WTC11 (cell line): ENCODE measurements at regions not wholly inside any gene's neighbourhood (a gene's known extent, or its start where the extent isn't known, plus 50 kb on each side); places are given as distances from the start of the nearest gene placed in this dataset.

Source experiments
- ATAC-seq: fragments of 200-7000 bp; cut with Tn5 transposase; 2 replicates; pipeline ENCODE4 v1.10.0; 2021; ENCODE audit warnings: mild to moderate bottlenecking, moderate library complexity
- CTCF ChIA-PET: fragments of 300-600 bp; sonication (Branson Sonifier 250); formaldehyde crosslinking; loops from one replicate; lab custom pipeline; 2021; ENCODE audit warnings: antibody characterized with exemption; lab: Charles Lee
- POLR2A ChIA-PET: fragments of 350-600 bp; sonication (Branson Sonifier 250); formaldehyde crosslinking; loops from one replicate; lab custom pipeline; 2021; ENCODE audit warnings: antibody characterized with exemption; lab: Charles Lee
- DNase-seq: peaks from one replicate; pipeline ENCODE4 v3.0.0; 2021; ENCODE audit warnings: low spot score
- H3K27ac Mint-ChIP-seq: 2 replicates; pipeline ENCODE4 v1.8.0; 2021; ENCODE audit warnings: mixed read lengths
- H3K27me3 Mint-ChIP-seq: 2 replicates; pipeline ENCODE4 v1.8.0; 2021; ENCODE audit warnings: low read depth, mild to moderate bottlenecking, moderate library complexity, mixed read lengths
- H3K36me3 Mint-ChIP-seq: 2 replicates; pipeline ENCODE4 v1.8.0; 2021; ENCODE audit warnings: mixed read lengths
- H3K4me1 Mint-ChIP-seq: 2 replicates; pipeline ENCODE4 v1.8.0; 2022; ENCODE audit warnings: mixed read lengths
- H3K4me3 Mint-ChIP-seq: 2 replicates; pipeline ENCODE4 v1.8.0; 2021; ENCODE audit warnings: mild to moderate bottlenecking, moderate library complexity, mixed read lengths
- H3K9me3 Mint-ChIP-seq: 2 replicates; pipeline ENCODE4 v1.8.0; 2021; ENCODE audit warnings: mixed read lengths
- GTF2I ChIP-seq: fragments of 250-450 bp; sonication (Bioruptor Pico); conservative IDR thresholded peaks from 2 replicates; pipeline ENCODE4 v1.4.0; 2021; ENCODE audit warnings: mild to moderate bottlenecking
- HMGA2 ChIP-seq: fragments of 250-450 bp; sonication (Bioruptor Pico); IDR thresholded peaks from 2 replicates; pipeline ENCODE4 v1.4.0; 2021; ENCODE audit warnings: mild to moderate bottlenecking, moderate library complexity
- JUN ChIP-seq: sonication (generic); formaldehyde crosslinking; IDR thresholded peaks from 2 replicates; pipeline ENCODE4 v1.8.0; 2023; ENCODE audit warnings: mild to moderate bottlenecking, missing genetic modification reagents
- MYBL2 ChIP-seq: sonication (generic); formaldehyde crosslinking; IDR thresholded peaks from 2 replicates; pipeline ENCODE4 v1.8.1; 2023; ENCODE audit warnings: mild to moderate bottlenecking, moderate library complexity, missing genetic modification reagents
- NFYB ChIP-seq: sonication (generic); formaldehyde crosslinking; conservative IDR thresholded peaks from 2 replicates; pipeline ENCODE4 v1.8.0; 2022; ENCODE audit warnings: low read depth, missing genetic modification reagents
- NR1H2 ChIP-seq: sonication (generic); formaldehyde crosslinking; IDR thresholded peaks from 2 replicates; pipeline ENCODE4 v1.9.0; 2021; ENCODE audit warnings: mild to moderate bottlenecking, moderate library complexity, missing genetic modification reagents
- NR2C2 ChIP-seq: sonication (generic); formaldehyde crosslinking; IDR thresholded peaks from 2 replicates; pipeline ENCODE4 v1.8.0; 2022; ENCODE audit warnings: mild to moderate bottlenecking, missing genetic modification reagents
- PRRX2 ChIP-seq: fragments of 250-450 bp; sonication (Bioruptor Pico); IDR thresholded peaks from 2 replicates; pipeline ENCODE4 v1.8.0; 2021; ENCODE audit warnings: mild to moderate bottlenecking
- SMAD3 ChIP-seq: sonication (generic); formaldehyde crosslinking; IDR thresholded peaks from 2 replicates; pipeline ENCODE4 v1.8.0; 2022; ENCODE audit warnings: missing genetic modification reagents, mild to moderate bottlenecking, borderline replicate concordance
- SMAD4 ChIP-seq: sonication (generic); formaldehyde crosslinking; IDR thresholded peaks from 2 replicates; pipeline ENCODE4 v1.8.0; 2022; ENCODE audit warnings: mild to moderate bottlenecking, missing genetic modification reagents
- SP1 ChIP-seq: sonication (generic); formaldehyde crosslinking; conservative IDR thresholded peaks from 2 replicates; pipeline ENCODE4 v1.8.1; 2022; ENCODE audit warnings: missing genetic modification reagents
- ZNF396 ChIP-seq: fragments of 250-450 bp; sonication (Bioruptor Pico); IDR thresholded peaks from 2 replicates; pipeline ENCODE4 v1.8.0; 2021; ENCODE audit warnings: mild to moderate bottlenecking, moderate library complexity, borderline replicate concordance
- ZNF416 ChIP-seq: fragments of 250-450 bp; sonication (Bioruptor Pico); IDR thresholded peaks from 2 replicates; pipeline ENCODE4 v1.9.0; 2021; ENCODE audit warnings: mild to moderate bottlenecking, inconsistent platforms
- ZNF423 ChIP-seq: fragments of 250-450 bp; sonication (Bioruptor Pico); IDR thresholded peaks from 2 replicates; pipeline ENCODE4 v2.1.2; 2022; ENCODE audit warnings: mild to moderate bottlenecking, moderate library complexity
- ZNF671 ChIP-seq: fragments of 250-450 bp; sonication (Bioruptor Pico); IDR thresholded peaks from 2 replicates; pipeline ENCODE4 v1.8.0; 2021; ENCODE audit warnings: mild to moderate bottlenecking
- TF ChIP-seq, protein P1 (sequence below): sonication (generic); formaldehyde crosslinking; IDR thresholded peaks from 2 replicates; pipeline ENCODE4 v1.8.0; 2023; ENCODE audit warnings: mild to moderate bottlenecking, missing genetic modification reagents
- TF ChIP-seq, protein P2 (sequence below): fragments of 200-600 bp; IDR thresholded peaks from 2 replicates; pipeline ENCODE4 v1.8.0; 2022; ENCODE audit warnings: antibody characterized with exemption
- TF ChIP-seq, protein P3 (sequence below): fragments of 250-450 bp; sonication (Bioruptor Pico); conservative IDR thresholded peaks from 2 replicates; pipeline ENCODE4 v1.9.0; 2021; ENCODE audit warnings: mild to moderate bottlenecking
- TF ChIP-seq, protein P4 (sequence below): fragments of 250-450 bp; sonication (Bioruptor Pico); IDR thresholded peaks from 2 replicates; pipeline ENCODE4 v1.9.0; 2021; ENCODE audit warnings: mild to moderate bottlenecking
- TF ChIP-seq, protein P5 (sequence below): fragments of 250-450 bp; sonication (Bioruptor Pico); IDR thresholded peaks from 2 replicates; pipeline ENCODE4 v2.1.2; 2022; ENCODE audit warnings: mild to moderate bottlenecking, moderate library complexity

DNA sequence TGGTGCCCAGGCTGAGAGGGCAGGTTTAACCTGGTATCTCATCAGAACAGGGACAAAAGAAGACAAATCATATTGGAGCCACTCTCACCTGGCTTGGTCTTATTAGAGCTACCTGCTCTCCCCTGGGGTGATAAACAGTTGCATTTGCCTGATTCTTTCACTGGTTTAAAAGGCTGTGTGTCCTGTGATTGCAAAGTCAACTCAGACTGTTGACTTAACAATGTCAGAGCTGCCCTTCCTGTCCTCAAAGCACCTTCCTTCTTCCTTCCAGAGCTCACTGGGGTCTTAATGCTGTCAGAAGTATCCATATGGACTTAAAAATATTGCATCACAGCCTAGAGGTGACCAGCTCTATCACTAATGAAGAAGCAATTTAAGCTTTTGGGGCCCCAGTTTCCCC, 50.5 kb upstream of the MINAR1 start:
- no peak for ATAC-seq
- Mint-ChIP-seq H3K4me3 (no peak overlapping the region), H3K27me3 (no peaks in the 10 kb centered on the region), H3K27ac (no peak overlapping the region), H3K36me3 (peaks cover 9% of the 10 kb centered on the region), H3K4me1 (no peaks in the 10 kb centered on the region; the same call in 1 of the 2 replicates), H3K9me3 (peaks cover 20% of the 10 kb centered on the region)
- TF ChIP-seq SMAD3 (CRISPR knock-in tag) (no peak), NR2C2 (CRISPR knock-in tag) (no peak), HMGA2 (CRISPR knock-in tag) (no peak), SP1 (no peak), PRRX2 (no peak), MYBL2 (CRISPR knock-in tag) (no peak), ZNF423 (CRISPR knock-in tag) (no peak), GTF2I (CRISPR knock-in tag) (no peak), NFYB (CRISPR knock-in tag) (no peak), ZNF416 (CRISPR knock-in tag) (no peak), SMAD4 (CRISPR knock-in tag) (no peak), NR1H2 (no peak), ZNF396 (CRISPR knock-in tag) (no peak), ZNF671 (no peak), JUN (no peak)
- TF ChIP-seq, protein P1, sequence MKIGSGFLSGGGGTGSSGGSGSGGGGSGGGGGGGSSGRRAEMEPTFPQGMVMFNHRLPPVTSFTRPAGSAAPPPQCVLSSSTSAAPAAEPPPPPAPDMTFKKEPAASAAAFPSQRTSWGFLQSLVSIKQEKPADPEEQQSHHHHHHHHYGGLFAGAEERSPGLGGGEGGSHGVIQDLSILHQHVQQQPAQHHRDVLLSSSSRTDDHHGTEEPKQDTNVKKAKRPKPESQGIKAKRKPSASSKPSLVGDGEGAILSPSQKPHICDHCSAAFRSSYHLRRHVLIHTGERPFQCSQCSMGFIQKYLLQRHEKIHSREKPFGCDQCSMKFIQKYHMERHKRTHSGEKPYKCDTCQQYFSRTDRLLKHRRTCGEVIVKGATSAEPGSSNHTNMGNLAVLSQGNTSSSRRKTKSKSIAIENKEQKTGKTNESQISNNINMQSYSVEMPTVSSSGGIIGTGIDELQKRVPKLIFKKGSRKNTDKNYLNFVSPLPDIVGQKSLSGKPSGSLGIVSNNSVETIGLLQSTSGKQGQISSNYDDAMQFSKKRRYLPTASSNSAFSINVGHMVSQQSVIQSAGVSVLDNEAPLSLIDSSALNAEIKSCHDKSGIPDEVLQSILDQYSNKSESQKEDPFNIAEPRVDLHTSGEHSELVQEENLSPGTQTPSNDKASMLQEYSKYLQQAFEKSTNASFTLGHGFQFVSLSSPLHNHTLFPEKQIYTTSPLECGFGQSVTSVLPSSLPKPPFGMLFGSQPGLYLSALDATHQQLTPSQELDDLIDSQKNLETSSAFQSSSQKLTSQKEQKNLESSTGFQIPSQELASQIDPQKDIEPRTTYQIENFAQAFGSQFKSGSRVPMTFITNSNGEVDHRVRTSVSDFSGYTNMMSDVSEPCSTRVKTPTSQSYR (CRISPR knock-in tag) = no peak
- TF ChIP-seq, protein P2, sequence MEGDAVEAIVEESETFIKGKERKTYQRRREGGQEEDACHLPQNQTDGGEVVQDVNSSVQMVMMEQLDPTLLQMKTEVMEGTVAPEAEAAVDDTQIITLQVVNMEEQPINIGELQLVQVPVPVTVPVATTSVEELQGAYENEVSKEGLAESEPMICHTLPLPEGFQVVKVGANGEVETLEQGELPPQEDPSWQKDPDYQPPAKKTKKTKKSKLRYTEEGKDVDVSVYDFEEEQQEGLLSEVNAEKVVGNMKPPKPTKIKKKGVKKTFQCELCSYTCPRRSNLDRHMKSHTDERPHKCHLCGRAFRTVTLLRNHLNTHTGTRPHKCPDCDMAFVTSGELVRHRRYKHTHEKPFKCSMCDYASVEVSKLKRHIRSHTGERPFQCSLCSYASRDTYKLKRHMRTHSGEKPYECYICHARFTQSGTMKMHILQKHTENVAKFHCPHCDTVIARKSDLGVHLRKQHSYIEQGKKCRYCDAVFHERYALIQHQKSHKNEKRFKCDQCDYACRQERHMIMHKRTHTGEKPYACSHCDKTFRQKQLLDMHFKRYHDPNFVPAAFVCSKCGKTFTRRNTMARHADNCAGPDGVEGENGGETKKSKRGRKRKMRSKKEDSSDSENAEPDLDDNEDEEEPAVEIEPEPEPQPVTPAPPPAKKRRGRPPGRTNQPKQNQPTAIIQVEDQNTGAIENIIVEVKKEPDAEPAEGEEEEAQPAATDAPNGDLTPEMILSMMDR = no peak
- TF ChIP-seq, protein P3, sequence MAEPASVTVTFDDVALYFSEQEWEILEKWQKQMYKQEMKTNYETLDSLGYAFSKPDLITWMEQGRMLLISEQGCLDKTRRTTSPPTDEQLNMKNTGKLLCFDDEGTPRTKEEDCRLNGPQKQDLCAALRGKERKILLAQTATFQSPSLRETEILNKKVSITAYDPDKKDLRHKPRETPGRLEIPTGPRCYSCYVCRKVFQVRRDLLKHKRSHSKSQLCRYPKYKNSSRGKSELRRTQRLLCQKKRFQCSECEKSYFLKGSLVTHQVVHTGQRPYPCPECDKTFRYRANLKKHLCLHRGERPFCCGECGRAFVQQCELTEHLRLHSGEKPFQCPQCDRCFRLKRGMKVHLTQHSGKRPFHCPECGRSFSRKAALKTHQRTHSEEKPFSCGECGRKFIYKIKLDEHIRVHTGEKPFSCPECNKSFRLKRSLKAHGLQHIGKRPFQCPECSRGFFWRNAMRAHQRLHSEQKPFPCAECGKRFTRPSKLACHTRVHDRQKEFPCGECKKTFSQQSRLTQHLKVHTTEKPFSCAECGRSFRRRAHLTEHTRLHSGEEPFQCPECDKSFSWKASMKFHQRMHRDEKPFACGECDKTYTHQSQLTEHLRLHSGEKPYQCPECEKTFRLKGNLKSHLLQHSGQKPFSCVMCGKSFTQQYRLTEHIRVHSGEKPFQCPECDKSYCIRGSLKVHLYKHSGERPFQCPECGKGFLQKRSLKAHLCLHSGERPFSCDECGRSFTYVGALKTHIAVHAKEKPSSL (CRISPR knock-in tag) = no peak
- TF ChIP-seq, protein P4, sequence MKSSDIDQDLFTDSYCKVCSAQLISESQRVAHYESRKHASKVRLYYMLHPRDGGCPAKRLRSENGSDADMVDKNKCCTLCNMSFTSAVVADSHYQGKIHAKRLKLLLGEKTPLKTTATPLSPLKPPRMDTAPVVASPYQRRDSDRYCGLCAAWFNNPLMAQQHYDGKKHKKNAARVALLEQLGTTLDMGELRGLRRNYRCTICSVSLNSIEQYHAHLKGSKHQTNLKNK (CRISPR knock-in tag) = no peak
- TF ChIP-seq, protein P5, sequence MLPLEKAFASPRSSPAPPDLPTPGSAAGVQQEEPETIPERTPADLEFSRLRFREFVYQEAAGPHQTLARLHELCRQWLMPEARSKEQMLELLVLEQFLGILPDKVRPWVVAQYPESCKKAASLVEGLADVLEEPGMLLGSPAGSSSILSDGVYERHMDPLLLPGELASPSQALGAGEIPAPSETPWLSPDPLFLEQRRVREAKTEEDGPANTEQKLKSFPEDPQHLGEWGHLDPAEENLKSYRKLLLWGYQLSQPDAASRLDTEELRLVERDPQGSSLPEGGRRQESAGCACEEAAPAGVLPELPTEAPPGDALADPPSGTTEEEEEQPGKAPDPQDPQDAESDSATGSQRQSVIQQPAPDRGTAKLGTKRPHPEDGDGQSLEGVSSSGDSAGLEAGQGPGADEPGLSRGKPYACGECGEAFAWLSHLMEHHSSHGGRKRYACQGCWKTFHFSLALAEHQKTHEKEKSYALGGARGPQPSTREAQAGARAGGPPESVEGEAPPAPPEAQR (CRISPR knock-in tag) = no peak
- ChIA-PET CTCF (interaction anchor here (0.8 to 6.8 kb wide), 31 partner anchors 9 to 471 kb away, joined by 3 to 150 read pairs (median 6); no protein-coding TSS in a partner anchor), POLR2A (interaction anchor here (1.0 kb wide), 1 partner anchor 16 kb away, joined by 3 read pairs; no protein-coding TSS in a partner anchor)
- DNase-seq = no peak
